Smooth muscle cell (in vitro differentiated cells): ENCODE measurements at regions not wholly inside any gene's neighbourhood (a gene's known extent, or its start where the extent isn't known, plus 50 kb on each side); places are given as distances from the start of the nearest gene placed in this dataset.

Experiments used
- DNase-seq: peaks from one replicate; lab custom pipeline; 2025; ENCODE audit not compliant: unreplicated experiment; lab: John Stamatoyannopoulos, UW
- H2AFZ ChIP-seq: fragments of 200-600 bp; sonication (generic); 2 replicates; pipeline ENCODE4 v1.6.0; 2016; ENCODE audit warnings: antibody characterized with exemption, low read depth, mild to moderate bottlenecking
- H3F3A ChIP-seq: fragments of 200-600 bp; sonication (generic); 2 replicates; pipeline ENCODE4 v1.6.0; 2017; ENCODE audit warnings: antibody characterized with exemption, low read depth
- H3K27ac ChIP-seq: fragments of 200-600 bp; sonication (generic); 2 replicates; pipeline ENCODE4 v1.5.1; 2016; ENCODE audit warnings: low read depth, mild to moderate bottlenecking
- H3K27me3 ChIP-seq: fragments of 200-600 bp; sonication (generic); 2 replicates; pipeline ENCODE4 v1.6.1; 2016; ENCODE audit warnings: low read depth, mild to moderate bottlenecking
- H3K36me3 ChIP-seq: fragments of 200-600 bp; sonication (generic); 2 replicates; pipeline ENCODE4 v1.5.1; 2016; ENCODE audit warnings: low read depth
- H3K4me1 ChIP-seq: fragments of 200-600 bp; sonication (generic); 2 replicates; pipeline ENCODE4 v1.5.1; 2016; ENCODE audit warnings: low read depth
- H3K4me2 ChIP-seq: fragments of 200-600 bp; sonication (generic); 2 replicates; pipeline ENCODE4 v1.6.0; 2016; ENCODE audit warnings: mild to moderate bottlenecking
- H3K4me3 ChIP-seq: fragments of 200-600 bp; sonication (generic); 2 replicates; pipeline ENCODE4 v1.5.1; 2016; ENCODE audit warnings: mild to moderate bottlenecking
- H3K79me2 ChIP-seq: fragments of 200-600 bp; sonication (generic); 2 replicates; pipeline ENCODE4 v1.6.0; 2016; ENCODE audit warnings: low read depth, mild to moderate bottlenecking
- H3K9ac ChIP-seq: fragments of 200-600 bp; sonication (generic); 2 replicates; pipeline ENCODE4 v1.6.0; 2016; ENCODE audit warnings: low read depth
- H3K9me3 ChIP-seq: fragments of 200-600 bp; sonication (generic); replicated peaks from 2 replicates; pipeline ENCODE4 v1.5.1; 2016; ENCODE audit warnings: low read depth
- H4K20me1 ChIP-seq: fragments of 200-600 bp; sonication (generic); 2 replicates; pipeline ENCODE4 v1.6.0; 2016; ENCODE audit warnings: low read depth
- CTCF ChIP-seq: fragments of 200-600 bp; sonication (generic); IDR thresholded peaks from 2 replicates; pipeline ENCODE4 v1.5.1; 2017; ENCODE audit warnings: borderline replicate concordance, mild to moderate bottlenecking, antibody characterized with exemption; ENCODE audit not compliant: insufficient read depth, poor library complexity, severe bottlenecking
- WGBS: methylation state at CpG from one replicate; pipeline ENCODE4 v1.1.7; 2016; ENCODE audit warnings: low lambda C conversion rate; 5-methylcytosine and 5-hydroxymethylcytosine counted together

GRCh38 chrX:116236666-116237065 lies 66.1 kb downstream of the AGTR2 start:
- Histone ChIP-seq H3K4me2 (no peak overlapping the region), H2AFZ (no peak overlapping the region), H3F3A (no peaks in the 10 kb centered on the region), H3K27me3 (no peaks in the 10 kb centered on the region), H3K9ac (no peak overlapping the region), H4K20me1 (no peaks in the 10 kb centered on the region), H3K27ac (no peak overlapping the region), H3K9me3 (no peaks in the 10 kb centered on the region), H3K36me3 (no peaks in the 10 kb centered on the region), H3K79me2 (no peaks in the 10 kb centered on the region), H3K4me3 (no peak overlapping the region), H3K4me1 (no peaks in the 10 kb centered on the region)
- DNase-seq = no peak
- TF ChIP-seq CTCF = no peak

GRCh38 chrX:116238093-116238492 lies 67.5 kb downstream of the AGTR2 start:
- WGBS = 64% methylated on average over 1 of the region's 1 CpG
- no peak overlapping the region for H3K27ac ChIP-seq
- no peak overlapping the region for H3K4me3 ChIP-seq

GRCh38 chrX:116238567-116239255 lies 68.2 kb downstream of the AGTR2 start:
- H3K36me3 ChIP-seq = no peaks in the 10 kb centered on the region
- H3K27ac ChIP-seq = no peak overlapping the region
- H2AFZ ChIP-seq = no peak overlapping the region
- H3K4me2 ChIP-seq = no peak overlapping the region
- H3K4me3 ChIP-seq = no peak overlapping the region
- H3K9me3 ChIP-seq = no peaks in the 10 kb centered on the region
- no peak for TF ChIP-seq CTCF
- no peaks in the 10 kb centered on the region for H3K27me3 ChIP-seq
- H3K79me2 ChIP-seq = no peaks in the 10 kb centered on the region
- DNase-seq = no peak
- no peaks in the 10 kb centered on the region for H4K20me1 ChIP-seq
- 90% methylated on average over 2 of the region's 2 CpGs for WGBS
- H3K4me1 ChIP-seq = no peaks in the 10 kb centered on the region
- no peak overlapping the region for H3K9ac ChIP-seq
- H3F3A ChIP-seq = no peaks in the 10 kb centered on the region

More at GRCh38 chrX:116238093-116238492, 67.5 kb downstream of the AGTR2 start:
- no peaks in the 10 kb centered on the region for H3K27me3 ChIP-seq
- H3K9me3 ChIP-seq = no peaks in the 10 kb centered on the region
- H3K9ac ChIP-seq = no peak overlapping the region
- H4K20me1 ChIP-seq = no peaks in the 10 kb centered on the region
- no peak for TF ChIP-seq CTCF
- DNase-seq = no peak
- no peak overlapping the region for H2AFZ ChIP-seq
- H3K4me1 ChIP-seq = no peaks in the 10 kb centered on the region
- no peak overlapping the region for H3K4me2 ChIP-seq
- H3K79me2 ChIP-seq = no peaks in the 10 kb centered on the region
- no peaks in the 10 kb centered on the region for H3F3A ChIP-seq
- H3K36me3 ChIP-seq = no peaks in the 10 kb centered on the region
